ENCODE measurements at regions not wholly inside any gene's neighbourhood (a gene's known extent, or its start where the extent isn't known, plus 50 kb on each side); places are given as distances from the start of the nearest gene placed in this dataset.

GRCh38 chr18:49701190-49701589 lies 112.1 kb downstream of the ACAA2 start (continued):
- TF ChIP-seq ZBTB33 (IDR thresholded peaks at IDR 0.05) (no peak), HNF4A (conservative IDR thresholded peaks at IDR 0.05) (no peak), FOXA1 (IDR thresholded peaks at IDR 0.05) (no peak), MAX (IDR thresholded peaks at IDR 0.05) (no peak), JUND (IDR thresholded peaks at IDR 0.05) (no peak)

GRCh38 chr18:49699303-49699702 lies 114.0 kb downstream of the ACAA2 start:
- TF ChIP-seq RXRA (IDR thresholded peaks at IDR 0.05) (no peak), EGR1 (IDR thresholded peaks at IDR 0.05; ENCODE audit: low read depth in 2 of 2) (no peak), HNF4A (conservative IDR thresholded peaks at IDR 0.05) (no peak), HNF4G (IDR thresholded peaks at IDR 0.05) (no peak), ATF3 (IDR thresholded peaks at IDR 0.05) (no peak), NR2F2 (IDR thresholded peaks at IDR 0.05) (no peak), REST (IDR thresholded peaks at IDR 0.05) (no peak), FOXA1 (IDR thresholded peaks at IDR 0.05) (no peak), SP1 (IDR thresholded peaks at IDR 0.05) (no peak), ZBTB33 (IDR thresholded peaks at IDR 0.05) (no peak), TAF1 (conservative IDR thresholded peaks at IDR 0.05) (no peak), JUND (IDR thresholded peaks at IDR 0.05) (no peak), CTCF (IDR thresholded peaks at IDR 0.05; ENCODE audit: low read depth, low read length, missing input control) (no peak)
- Histone ChIP-seq H3K4me1 (ENCODE audit: control insufficient read depth in 4 of 4, insufficient read depth in 4 of 4, low read length in 3 of 4) (peaks cover 2 to 11% (median 3%) of the 10 kb centered on the region in 4 donors), H3K9me3 (ENCODE audit: control insufficient read depth in 4 of 4, low read length in 3 of 4) (no peaks in the 10 kb centered on the region), H3K4me3 (ENCODE audit: low read depth in 1 of 3, low read length in 3 of 3) (no peak overlapping the region), H3K27me3 (ENCODE audit: control insufficient read depth in 4 of 4, insufficient read depth in 4 of 4, low read length in 3 of 4) (no peaks in the 10 kb centered on the region), H3K27ac (ENCODE audit: low read depth in 1 of 2, low read length in 2 of 2) (no peak overlapping the region), H3K36me3 (ENCODE audit: control insufficient read depth in 4 of 4, insufficient read depth in 3 of 4, low read depth in 1 of 4, low read length in 3 of 4) (no peaks in the 10 kb centered on the region), H3K9ac (ENCODE audit: low read depth in 1 of 2, low read length in 2 of 2) (no peak overlapping the region)
- 94% methylated on average over 6 of the region's 6 CpGs for WGBS
- no peak for DNase-seq (ENCODE audit: low spot score)
